ENCODE measurements at regions not wholly inside any gene's neighbourhood (a gene's known extent, or its start where the extent isn't known, plus 50 kb on each side); places are given as distances from the start of the nearest gene placed in this dataset.
"Not testable (repeated sequence)": the region's sequence is repeated elsewhere in the genome, so short reads cannot be mapped to it uniquely, and the experiment has no call there.

GRCh38 chr6:142016666-142017065 lies 116.1 kb upstream of the GJE1 start:
- not testable (repeated sequence) for DNase-seq

- DNase-seq = not testable (repeated sequence)
Observed at GRCh38 chr6:142015463-142015862, 117.3 kb upstream of the GJE1 start.

DNA sequence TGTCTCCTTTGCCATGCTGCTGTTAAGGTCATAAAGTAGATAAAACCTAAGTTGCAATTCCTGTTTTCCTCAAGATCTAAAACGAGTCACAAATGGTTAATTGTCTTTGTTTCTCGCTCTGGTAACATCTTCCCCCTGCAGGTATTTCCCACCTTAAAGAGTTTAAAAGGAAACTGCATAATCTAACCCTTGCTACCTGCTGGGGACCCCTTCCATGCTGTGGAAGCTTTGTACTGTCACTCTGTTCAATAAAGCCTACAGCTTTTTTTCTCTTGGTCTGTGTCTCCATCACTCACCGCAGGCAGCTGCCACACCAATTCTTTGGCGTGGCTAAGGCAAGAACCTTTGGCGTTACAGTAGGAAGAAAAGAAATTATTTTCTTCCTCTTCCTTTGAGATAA lies 117.7 kb upstream of the GJE1 start:
- no peak for DNase-seq

DNA sequence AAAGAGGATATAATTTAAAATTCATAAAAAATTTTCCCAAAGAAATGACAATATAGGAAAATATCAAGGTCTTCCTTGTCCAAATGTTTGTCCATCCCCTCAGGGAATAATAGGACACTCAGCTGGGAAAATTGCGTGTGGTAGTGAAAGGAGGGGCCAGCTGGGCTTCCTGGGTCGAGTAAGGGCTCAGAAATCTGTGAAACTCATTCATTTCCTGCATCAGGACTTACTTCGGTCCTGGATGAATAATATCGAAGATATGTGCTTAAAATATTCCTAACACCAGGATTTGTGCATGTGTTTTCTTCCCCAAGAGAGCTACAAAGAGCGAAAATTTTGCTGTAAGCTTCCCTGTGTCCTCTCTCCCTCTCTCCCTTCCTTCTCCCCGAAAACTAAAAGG lies 118.2 kb upstream of the GJE1 start:
- no peak for DNase-seq

GRCh38 chr6:142013875-142014495 lies 118.7 kb upstream of the GJE1 start:
- DNase-seq = no peak

DNA sequence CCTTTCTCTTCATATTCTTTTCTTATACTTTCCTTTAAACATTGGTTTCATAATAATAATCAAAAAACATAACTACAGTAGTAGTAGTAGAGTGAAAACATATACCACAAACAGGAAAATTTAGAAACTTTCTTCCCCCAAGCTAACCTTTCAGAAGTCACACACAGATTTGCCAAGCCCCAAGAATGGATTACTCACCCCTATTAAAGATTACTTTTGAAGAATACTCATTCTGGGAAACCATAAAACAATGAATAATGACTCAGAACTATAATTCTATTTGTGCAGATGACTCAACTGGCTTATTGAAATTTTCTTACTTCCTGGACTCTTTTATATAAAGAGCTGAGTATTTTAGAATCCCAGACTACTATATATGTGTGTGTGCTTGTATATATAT lies 119.4 kb upstream of the GJE1 start:
- DNase-seq = no peak

- DNase-seq = no peak
Observed at GRCh38 chr6:142011775-142012174, 121.0 kb upstream of the GJE1 start.

GRCh38 chr6:142011156-142011555 lies 121.6 kb upstream of the GJE1 start:
- DNase-seq = no peak

DNA sequence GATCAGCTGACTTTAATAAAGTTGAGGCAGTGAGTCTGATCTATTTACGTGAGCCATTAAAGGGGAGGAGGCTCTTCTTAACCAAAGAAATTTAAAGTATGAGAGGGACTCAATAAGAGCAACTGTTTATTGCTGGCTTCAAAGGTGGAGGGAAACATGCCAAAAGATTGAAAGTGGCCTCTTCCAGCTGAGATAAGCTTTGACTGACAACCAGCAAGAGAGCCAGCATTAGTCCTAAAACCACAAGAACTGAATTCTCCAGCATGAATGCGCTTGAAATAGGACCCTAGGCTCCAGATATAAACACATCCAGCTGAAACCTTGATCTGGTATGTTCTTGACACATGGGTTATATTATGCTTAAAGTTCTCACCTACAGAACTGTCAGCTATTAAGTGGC lies 123.1 kb upstream of the GJE1 start:
- DNase-seq = no peak

GRCh38 chr6:142008781-142009180 lies 123.9 kb upstream of the GJE1 start:
- no peak for DNase-seq

DNA sequence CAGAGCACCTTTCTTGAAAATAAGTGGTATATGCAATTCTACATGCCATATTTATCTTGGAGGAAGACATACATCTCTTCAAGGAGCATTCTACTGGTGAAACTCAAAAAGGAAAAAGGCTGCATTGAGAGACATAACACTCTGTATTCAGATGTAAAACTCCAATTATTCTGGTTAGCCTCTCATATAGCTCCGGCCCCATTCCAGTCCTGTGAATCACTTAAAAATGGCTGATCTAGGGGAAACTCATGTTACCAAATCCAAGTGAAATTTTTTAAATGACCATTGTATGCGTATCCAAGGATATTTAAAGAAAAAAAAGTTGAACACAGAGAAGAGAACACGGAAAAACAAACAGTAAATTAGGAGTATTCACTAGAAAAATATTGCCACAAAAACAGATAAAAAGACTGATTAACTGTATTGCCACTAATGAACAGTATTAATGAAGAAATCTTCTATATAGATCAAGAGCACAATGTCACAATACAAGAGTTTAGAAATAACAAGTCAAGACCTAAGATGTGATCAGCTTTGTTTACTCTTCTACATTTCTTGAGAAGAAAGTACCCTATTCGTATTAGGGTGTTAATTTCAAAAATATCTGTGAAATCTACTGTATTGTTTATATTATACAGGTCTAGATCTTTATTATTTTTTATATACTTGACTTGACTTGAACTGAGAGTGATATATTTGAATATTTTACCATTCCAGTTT lies 124.5 kb upstream of the GJE1 start:
- no peak for DNase-seq

- DNase-seq = no peak
Observed at GRCh38 chr6:142005021-142005420, 127.7 kb upstream of the GJE1 start.

GRCh38 chr6:142002825-142003405 lies 129.8 kb upstream of the GJE1 start:
- no peak for DNase-seq

DNA sequence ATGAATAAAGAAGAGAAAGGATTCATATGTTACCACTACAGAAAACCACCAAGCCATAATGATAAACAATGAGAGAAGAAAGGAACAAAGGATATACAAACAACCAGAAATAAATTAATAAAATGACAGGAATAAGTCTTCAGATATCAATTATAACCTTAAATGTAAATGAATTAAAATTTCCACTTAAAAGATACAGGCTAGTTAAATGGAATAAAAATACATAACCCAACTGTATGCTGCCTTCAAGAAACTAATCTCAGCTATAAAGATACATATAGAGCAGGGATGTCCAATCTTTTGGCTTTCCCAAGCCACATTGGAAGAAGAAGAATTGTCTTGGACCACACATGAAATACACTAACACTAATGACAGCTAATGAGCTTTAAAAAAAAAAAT lies 135.9 kb upstream of the GJE1 start:
- DNase-seq = no peak

GRCh38 chr6:141992109-141992508 lies 140.6 kb upstream of the GJE1 start:
- no peak for DNase-seq

DNA sequence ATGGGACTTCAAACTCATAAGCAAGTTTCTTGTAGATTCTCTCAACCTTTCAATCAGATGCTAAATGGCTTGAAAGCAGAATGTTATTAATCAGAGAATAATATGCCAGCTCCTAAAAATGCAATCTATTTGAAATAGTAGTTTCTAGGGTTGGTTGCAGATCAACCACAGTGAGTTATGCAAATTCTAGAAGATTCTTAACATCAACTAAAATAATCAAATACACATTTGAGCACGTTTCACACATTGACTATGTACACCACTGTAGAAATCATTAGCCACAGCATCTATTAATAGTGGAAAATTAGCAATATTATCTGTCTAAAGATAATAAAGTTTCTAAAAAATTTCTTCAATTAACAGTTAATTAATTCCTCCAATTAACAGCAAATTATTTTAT lies 141.9 kb upstream of the GJE1 start:
- DNase-seq = no peak

DNA sequence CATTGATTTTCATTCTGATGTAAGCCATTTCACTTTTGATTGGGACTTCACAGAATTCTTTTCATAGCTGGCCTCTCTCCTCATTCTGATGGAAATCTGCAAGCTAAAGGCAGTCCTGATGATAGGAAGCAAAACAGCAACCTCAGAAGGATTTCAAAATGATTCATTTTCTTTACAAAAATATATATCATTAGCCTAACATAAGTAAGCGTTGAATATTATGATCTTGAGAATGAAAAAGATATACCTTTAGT lies 143.1 kb upstream of the GJE1 start:
- no peak for DNase-seq

DNA sequence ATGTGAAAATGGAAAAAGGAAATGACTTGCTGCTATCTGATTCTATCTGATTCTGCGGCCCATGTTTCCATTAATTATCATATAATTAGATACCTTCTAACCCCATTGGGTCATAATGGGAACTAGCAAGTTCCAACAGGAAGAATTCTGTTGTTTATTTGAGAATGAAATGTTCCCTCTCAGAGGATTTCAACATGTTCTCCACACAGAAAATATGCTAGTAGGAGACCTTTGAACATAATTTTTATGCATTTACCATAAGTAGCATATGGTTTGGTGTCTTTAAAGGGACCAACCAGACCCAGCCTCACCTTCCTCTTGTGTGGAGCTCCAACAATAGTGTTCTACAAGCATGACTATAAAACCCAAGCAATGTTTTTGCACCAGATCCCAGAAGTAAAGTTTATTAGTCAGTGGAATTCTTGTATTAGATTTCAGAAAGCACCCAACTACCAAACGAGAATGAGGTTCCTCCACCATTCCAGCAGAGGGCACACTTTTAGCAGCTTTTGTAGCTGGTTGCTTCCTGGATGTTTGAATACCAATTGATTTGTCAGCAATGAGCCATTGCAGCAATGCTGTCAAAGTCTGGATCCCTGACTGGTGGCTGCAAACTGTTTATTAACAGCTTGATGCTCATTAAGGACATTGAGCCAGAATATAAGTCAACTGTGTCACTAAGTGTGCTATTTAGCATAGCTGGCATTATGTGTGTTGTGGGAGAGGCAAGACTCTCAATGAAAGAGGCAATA lies 143.6 kb upstream of the GJE1 start:
- peak; percentile 23 to 31 for DNase-seq

DNA sequence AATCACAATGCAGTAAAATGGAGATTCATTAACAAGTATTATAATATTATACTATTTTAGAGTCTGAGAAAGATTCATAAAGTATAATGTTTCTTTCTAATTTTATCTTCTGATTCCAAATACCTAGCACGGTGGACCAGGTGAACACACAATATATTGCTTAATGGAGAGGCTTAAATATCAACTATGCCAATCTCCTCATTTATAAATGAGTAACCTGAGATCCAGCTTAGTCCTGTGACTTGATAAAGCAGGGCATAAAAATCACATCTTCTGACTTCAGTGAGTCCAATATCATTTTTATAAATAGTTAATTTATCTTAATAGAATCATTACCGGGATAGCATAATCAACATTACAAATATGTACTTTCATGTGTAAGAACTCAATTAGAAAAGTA lies 144.4 kb upstream of the GJE1 start:
- DNase-seq = no peak

DNA sequence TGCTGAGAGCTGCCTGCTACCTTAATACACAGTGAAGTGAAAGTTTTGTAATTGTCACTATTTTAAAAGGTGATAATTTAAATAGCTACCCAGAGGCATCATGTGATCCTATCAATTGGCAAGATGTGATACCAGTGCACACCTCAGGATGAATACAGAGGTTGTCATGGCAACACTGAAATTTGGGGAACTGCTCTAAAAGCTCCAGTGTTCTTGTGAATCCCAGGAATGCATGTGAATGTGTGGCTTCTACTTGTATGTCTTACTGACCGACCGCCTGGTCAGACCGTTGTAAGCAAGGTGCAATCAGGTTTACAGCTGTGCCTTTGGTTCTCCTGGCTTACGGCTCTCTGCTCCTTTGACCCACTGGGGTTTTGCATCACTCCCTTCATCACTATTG lies 146.3 kb upstream of the GJE1 start:
- no peak for DNase-seq

DNA sequence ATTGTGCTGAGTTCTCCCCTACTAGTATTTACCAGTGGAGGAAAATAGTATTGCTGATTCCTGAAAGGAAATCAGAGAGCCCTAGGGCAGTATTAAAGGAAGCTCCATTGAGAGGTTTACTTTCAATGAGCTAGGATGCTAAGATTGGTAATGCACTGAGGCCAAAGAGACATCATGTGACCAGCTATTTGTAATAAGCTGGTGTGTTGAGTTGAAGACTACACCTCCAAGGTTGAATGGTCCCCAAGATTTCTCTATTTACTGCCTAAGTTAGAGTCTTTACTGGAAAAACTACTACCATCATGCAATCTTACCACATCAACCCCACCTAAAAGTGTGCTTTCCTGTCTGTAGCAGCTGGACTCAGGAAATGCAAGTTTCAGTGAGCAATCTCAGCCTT lies 151.5 kb upstream of the GJE1 start:
- no peak for DNase-seq

DNA sequence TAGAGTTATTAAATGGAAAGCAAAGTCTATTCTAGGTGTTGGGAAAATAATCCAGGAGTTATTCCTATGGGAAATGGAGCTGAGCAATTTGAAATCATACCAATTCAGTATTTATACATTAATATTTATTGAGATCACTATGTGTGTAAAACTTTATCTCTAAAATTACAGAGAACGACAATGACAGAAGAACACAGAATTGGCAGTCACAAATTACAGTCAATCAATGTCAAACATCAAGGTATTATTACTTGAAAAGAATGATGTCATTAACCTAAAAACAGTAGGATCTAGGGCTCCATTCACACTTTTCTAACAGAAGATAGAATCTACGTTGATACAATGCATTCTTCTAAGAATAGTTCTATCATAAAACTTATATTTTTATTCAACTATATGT lies 154.9 kb upstream of the GJE1 start:
- DNase-seq = no peak

GRCh38 chr6:141976994-141977393 lies 155.7 kb upstream of the GJE1 start:
- DNase-seq = no peak

DNA sequence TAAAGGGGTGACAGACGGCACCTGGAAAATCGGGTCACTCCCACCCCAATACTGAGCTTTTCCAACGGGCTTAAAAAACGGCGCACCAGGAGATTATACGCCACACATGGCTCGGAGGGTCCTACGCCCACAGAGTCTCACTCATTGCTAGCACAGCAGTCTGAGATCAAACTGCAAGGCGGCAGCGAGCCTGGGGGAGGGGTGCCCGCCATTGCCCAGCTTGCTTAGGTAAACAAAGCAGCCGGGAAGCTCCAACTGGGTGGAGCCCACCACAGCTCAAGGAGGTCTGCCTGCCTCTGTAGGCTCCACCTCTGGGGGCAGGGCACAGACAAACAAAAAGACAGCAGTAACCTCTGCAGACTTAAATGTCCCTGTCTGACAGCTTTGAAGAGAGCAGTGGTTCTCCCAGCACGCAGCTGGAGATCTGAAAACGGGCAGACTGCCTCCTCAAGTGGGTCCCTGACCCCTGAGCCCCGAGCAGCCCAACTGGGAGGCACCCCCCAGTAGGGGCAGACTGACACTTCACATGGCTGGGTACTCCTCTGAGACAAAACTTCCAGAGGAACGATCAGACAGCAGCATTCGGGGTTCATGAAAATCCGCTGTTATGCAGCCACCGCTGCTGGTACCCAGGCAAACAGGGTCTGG lies 162.8 kb upstream of the GJE1 start:
- not testable (repeated sequence) for DNase-seq
